ENCODE measurements at regions not wholly inside any gene's neighbourhood (a gene's known extent, or its start where the extent isn't known, plus 50 kb on each side); places are given as distances from the start of the nearest gene placed in this dataset.

DNA sequence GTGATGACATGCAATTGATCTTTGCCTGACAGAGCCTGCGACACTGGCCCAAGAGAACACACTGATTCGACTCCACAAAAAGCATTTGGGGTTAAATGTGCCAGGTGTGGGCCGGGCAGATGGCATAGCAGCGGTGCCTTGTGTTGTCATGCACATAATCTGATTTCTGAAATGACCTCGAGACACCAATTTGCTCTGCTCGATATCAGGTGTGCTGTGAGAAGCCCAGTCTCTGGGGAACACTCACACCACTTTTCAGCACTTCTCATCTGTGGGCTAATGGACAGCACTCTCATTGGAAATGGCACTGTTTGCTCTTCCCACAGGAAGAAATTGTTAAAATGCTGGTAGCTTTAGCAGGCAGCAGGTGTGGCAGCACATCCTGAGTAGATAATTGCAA is 738.3 kb upstream of the TENM3 start:
- H3K4me1 ChIP-seq, result no peaks in the 10 kb centered on the region
- no peaks in the 10 kb centered on the region for H3K36me3 ChIP-seq
- no peak for DNase-seq
- intact Hi-C loops (cut with DNase I), result no loop called here
- no peak for ATAC-seq
- H3K27me3 ChIP-seq, result no peaks in the 10 kb centered on the region
- TF ChIP-seq, protein P1, sequence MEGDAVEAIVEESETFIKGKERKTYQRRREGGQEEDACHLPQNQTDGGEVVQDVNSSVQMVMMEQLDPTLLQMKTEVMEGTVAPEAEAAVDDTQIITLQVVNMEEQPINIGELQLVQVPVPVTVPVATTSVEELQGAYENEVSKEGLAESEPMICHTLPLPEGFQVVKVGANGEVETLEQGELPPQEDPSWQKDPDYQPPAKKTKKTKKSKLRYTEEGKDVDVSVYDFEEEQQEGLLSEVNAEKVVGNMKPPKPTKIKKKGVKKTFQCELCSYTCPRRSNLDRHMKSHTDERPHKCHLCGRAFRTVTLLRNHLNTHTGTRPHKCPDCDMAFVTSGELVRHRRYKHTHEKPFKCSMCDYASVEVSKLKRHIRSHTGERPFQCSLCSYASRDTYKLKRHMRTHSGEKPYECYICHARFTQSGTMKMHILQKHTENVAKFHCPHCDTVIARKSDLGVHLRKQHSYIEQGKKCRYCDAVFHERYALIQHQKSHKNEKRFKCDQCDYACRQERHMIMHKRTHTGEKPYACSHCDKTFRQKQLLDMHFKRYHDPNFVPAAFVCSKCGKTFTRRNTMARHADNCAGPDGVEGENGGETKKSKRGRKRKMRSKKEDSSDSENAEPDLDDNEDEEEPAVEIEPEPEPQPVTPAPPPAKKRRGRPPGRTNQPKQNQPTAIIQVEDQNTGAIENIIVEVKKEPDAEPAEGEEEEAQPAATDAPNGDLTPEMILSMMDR (IDR thresholded peaks at IDR 0.05), result no peak
- H3K4me3 ChIP-seq, result no peak overlapping the region
- no peaks in the 10 kb centered on the region for H3K9me3 ChIP-seq
- no peak overlapping the region for H3K27ac ChIP-seq

DNA sequence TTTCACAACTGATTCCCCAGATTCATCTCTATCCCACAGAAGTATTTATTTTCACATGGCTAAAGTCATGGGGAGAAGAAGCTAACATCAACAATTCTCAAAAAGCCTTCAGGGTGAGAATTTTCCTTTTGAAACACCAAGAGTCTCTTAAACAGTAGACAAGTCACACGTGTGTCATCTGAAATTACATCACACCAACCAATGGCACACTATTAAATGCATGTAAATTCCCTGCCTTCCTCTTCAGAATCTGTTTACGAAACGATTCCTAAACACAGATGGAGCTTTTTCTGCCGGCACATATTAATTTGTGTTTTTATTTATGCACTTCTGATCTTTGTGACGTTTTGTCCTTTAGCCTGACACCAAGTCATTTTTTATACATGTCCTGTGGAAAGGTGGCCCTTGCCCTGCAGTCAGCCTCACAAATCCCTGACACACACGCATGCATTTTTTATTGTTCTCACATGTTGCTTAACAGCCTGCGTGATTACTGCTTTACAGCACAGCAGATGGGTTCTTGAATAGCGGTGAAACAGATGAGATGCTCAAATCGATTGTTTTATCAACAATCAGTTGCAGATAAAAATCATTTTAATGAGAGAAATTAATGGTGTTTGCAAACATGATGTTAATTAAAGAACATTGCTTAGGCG is 735.9 kb upstream of the TENM3 start:
- intact Hi-C loops (cut with DNase I), result no loop called here
- no peaks in the 10 kb centered on the region for H3K9me3 ChIP-seq
- no peak overlapping the region for H3K4me3 ChIP-seq
- TF ChIP-seq, protein P1 (IDR thresholded peaks at IDR 0.05), result no peak
- no peak for DNase-seq
- no peak overlapping the region for H3K27ac ChIP-seq
- no peak for ATAC-seq
- H3K36me3 ChIP-seq, result no peaks in the 10 kb centered on the region
- no peaks in the 10 kb centered on the region for H3K27me3 ChIP-seq
- no peaks in the 10 kb centered on the region for H3K4me1 ChIP-seq

DNA sequence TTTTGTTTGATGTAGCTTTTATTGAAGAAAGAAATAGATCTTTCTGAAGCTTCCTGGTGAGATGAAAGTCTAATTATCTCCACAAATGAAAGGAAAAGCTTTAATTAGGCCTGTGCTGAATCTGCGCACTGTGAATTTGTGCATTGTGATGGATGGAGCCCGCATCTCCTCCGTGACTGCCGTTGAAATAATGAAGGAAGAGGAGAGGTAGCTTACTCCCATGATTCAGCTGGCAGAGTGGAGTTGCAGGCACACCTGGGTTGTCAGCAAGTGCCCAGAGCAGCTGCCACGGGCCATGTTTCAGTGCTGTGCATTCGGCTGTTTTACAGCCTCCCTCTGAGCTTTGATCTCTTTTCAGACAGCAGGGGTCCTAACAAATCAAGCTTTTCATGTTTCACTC is 735.3 kb upstream of the TENM3 start:
- ATAC-seq, result no peak
- TF ChIP-seq, protein P1 (IDR thresholded peaks at IDR 0.05), result no peak

DNA sequence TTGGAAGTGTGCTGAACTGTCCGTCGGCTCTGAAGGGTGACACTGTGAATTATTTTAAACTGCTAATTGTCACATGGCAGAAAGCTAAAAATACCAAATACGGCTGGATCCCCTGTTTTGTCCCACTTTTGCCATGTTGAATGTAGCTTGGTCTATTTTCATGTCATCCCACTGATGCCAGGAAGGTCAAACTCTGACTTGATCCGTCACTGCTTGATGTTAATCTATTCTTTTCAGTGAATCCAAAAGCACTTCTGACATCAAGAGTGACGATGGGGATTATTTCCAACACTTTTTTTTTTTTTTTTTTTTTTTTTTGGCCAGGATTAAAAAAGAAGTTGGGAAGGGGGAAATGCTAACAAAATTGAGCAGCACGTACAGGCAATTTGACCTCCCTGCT is 734.6 kb upstream of the TENM3 start:
- no peak overlapping the region for H3K27ac ChIP-seq
- DNase-seq (no peak), ATAC-seq (no peak)
- H3K4me3 ChIP-seq, result no peak overlapping the region
- no peaks in the 10 kb centered on the region for H3K27me3 ChIP-seq
- no peaks in the 10 kb centered on the region for H3K4me1 ChIP-seq
- no peaks in the 10 kb centered on the region for H3K9me3 ChIP-seq
- intact Hi-C loops (cut with DNase I), result no loop called here
- TF ChIP-seq, protein P1 (IDR thresholded peaks at IDR 0.05), result no peak
- no peaks in the 10 kb centered on the region for H3K36me3 ChIP-seq

More for the DNA sequence above, 735.3 kb upstream of the TENM3 start:
- no peak for DNase-seq
- intact Hi-C loops (cut with DNase I), result no loop called here
- Histone ChIP-seq H3K27ac (no peak overlapping the region), H3K27me3 (no peaks in the 10 kb centered on the region), H3K4me3 (no peak overlapping the region), H3K4me1 (no peaks in the 10 kb centered on the region), H3K36me3 (no peaks in the 10 kb centered on the region), H3K9me3 (no peaks in the 10 kb centered on the region)

DNA sequence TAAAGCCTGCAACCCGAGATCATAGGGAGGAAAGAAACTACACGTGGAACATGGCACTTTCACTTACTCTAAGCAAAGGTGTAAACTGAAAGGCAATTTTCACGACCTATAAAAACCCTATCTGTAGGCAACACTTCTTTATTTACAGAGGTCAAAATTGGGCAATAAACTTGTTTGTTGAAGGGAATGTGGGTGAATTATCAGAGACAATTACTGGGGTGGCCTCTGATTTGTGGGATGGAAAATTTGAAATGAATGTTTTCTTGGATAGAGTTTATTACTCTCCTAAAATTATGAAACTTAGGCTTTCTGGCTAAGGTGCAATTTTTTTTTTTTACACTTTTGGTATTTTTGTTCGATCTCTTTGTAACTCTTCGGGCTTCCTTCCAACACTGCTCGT is 734.1 kb upstream of the TENM3 start:
- ATAC-seq, result no peak

More for the DNA sequence above, 734.1 kb upstream of the TENM3 start:
- Histone ChIP-seq H3K4me3 (no peak overlapping the region), H3K27ac (no peak overlapping the region), H3K4me1 (no peaks in the 10 kb centered on the region), H3K27me3 (no peaks in the 10 kb centered on the region), H3K36me3 (no peaks in the 10 kb centered on the region), H3K9me3 (no peaks in the 10 kb centered on the region)
- TF ChIP-seq, protein P1 (IDR thresholded peaks at IDR 0.05), result no peak
- intact Hi-C loops (cut with DNase I), result no loop called here
- DNase-seq, result no peak
